ENCODE measurements at regions not wholly inside any gene's neighbourhood (a gene's known extent, or its start where the extent isn't known, plus 50 kb on each side); places are given as distances from the start of the nearest gene placed in this dataset.

GRCh38 chr9:108053555-108054061 lies 564.0 kb upstream of the KLF4 start:
- Histone ChIP-seq H3K27me3 (no peaks in the 10 kb centered on the region), H4K20me1 (ENCODE audit: insufficient read depth, poor library complexity, severe bottlenecking) (no peaks in the 10 kb centered on the region), H3K79me2 (no peaks in the 10 kb centered on the region), H3K4me2 (peak overlapping the region; percentile 59), H3K36me3 (replicated peaks; ENCODE audit: insufficient read depth, low read depth) (no peaks in the 10 kb centered on the region), H3K27ac (peak overlapping the region; percentile 83), H3K4me3 (no peak overlapping the region), H3K4me1 (ENCODE audit: insufficient read depth) (peaks cover 74% of the 10 kb centered on the region), H3K9me2 (replicated peaks; ENCODE audit: insufficient read depth) (no peaks in the 10 kb centered on the region), H3K9me3 (ENCODE audit: low read depth) (no peaks in the 10 kb centered on the region), H2AFZ (no peak overlapping the region)
- 22% methylated on average over 12 of the region's 12 CpGs for WGBS (ENCODE audit: low lambda C conversion rate, missing lambda C conversion rate)
- DNase-seq (ENCODE audit: low spot score), result peak; percentile 76
- TF ChIP-seq CTCF (IDR thresholded peaks at IDR 0.05; ENCODE audit: poor library complexity) (no peak), EZH2phosphoT487 (IDR thresholded peaks at IDR 0.05; ENCODE audit: low read depth, severe bottlenecking, unreplicated experiment) (no peak), EZH2 (IDR thresholded peaks at IDR 0.05; ENCODE audit: borderline replicate concordance) (no peak)

GRCh38 chr9:108052431-108053080 lies 563.0 kb upstream of the KLF4 start:
- no peak for DNase-seq (ENCODE audit: low spot score)
- Histone ChIP-seq H3K4me1 (ENCODE audit: insufficient read depth) (peaks cover 64% of the 10 kb centered on the region), H3K27ac (no peak overlapping the region), H3K4me2 (no peak overlapping the region), H3K79me2 (no peaks in the 10 kb centered on the region), H3K4me3 (no peak overlapping the region), H3K9me2 (replicated peaks; ENCODE audit: insufficient read depth) (no peaks in the 10 kb centered on the region), H3K9me3 (ENCODE audit: low read depth) (no peaks in the 10 kb centered on the region), H4K20me1 (ENCODE audit: insufficient read depth, poor library complexity, severe bottlenecking) (no peaks in the 10 kb centered on the region), H3K36me3 (replicated peaks; ENCODE audit: insufficient read depth, low read depth) (no peaks in the 10 kb centered on the region), H3K27me3 (no peaks in the 10 kb centered on the region), H2AFZ (no peak overlapping the region)
- 84% methylated on average over 7 of the region's 7 CpGs for WGBS (ENCODE audit: low lambda C conversion rate, missing lambda C conversion rate)
- no peak for TF ChIP-seq EZH2 (IDR thresholded peaks at IDR 0.05; ENCODE audit: borderline replicate concordance)
- no peak for TF ChIP-seq EZH2phosphoT487 (IDR thresholded peaks at IDR 0.05; ENCODE audit: low read depth, severe bottlenecking, unreplicated experiment)
- TF ChIP-seq CTCF (IDR thresholded peaks at IDR 0.05; ENCODE audit: poor library complexity), result no peak

- Histone ChIP-seq H3K27ac (no peak overlapping the region), H3K9me2 (replicated peaks; ENCODE audit: insufficient read depth) (no peaks in the 10 kb centered on the region), H3K27me3 (no peaks in the 10 kb centered on the region), H3K4me3 (no peak overlapping the region), H3K79me2 (no peaks in the 10 kb centered on the region), H2AFZ (no peak overlapping the region), H3K4me2 (no peak overlapping the region), H4K20me1 (ENCODE audit: insufficient read depth, poor library complexity, severe bottlenecking) (no peaks in the 10 kb centered on the region), H3K36me3 (replicated peaks; ENCODE audit: insufficient read depth, low read depth) (no peaks in the 10 kb centered on the region), H3K9me3 (ENCODE audit: low read depth) (no peaks in the 10 kb centered on the region), H3K4me1 (ENCODE audit: insufficient read depth) (peaks cover 49% of the 10 kb centered on the region)
- TF ChIP-seq EZH2phosphoT487 (IDR thresholded peaks at IDR 0.05; ENCODE audit: low read depth, severe bottlenecking, unreplicated experiment) (no peak), CTCF (IDR thresholded peaks at IDR 0.05; ENCODE audit: poor library complexity) (no peak), EZH2 (IDR thresholded peaks at IDR 0.05; ENCODE audit: borderline replicate concordance) (no peak)
- WGBS (ENCODE audit: low lambda C conversion rate, missing lambda C conversion rate), result 58% methylated on average over 4 of the region's 4 CpGs
- DNase-seq (ENCODE audit: low spot score), result no peak
Observed at GRCh38 chr9:108050894-108051293, 561.3 kb upstream of the KLF4 start.
